GM23338 (cell line): ENCODE measurements at regions not wholly inside any gene's neighbourhood (a gene's known extent, or its start where the extent isn't known, plus 50 kb on each side); places are given as distances from the start of the nearest gene placed in this dataset.

ENCODE experiments used
- ATAC-seq: fragments of 200-7000 bp; cut with Tn5 transposase; 3 replicates; pipeline ENCODE4 v1.9.1; 2020
- DNase-seq: peaks from one replicate; pipeline ENCODE4 v3.0.0-alpha.2; 2015; ENCODE audit warnings: low spot score
- H2AFZ ChIP-seq: fragments of 200-600 bp; sonication (generic); 2 replicates; pipeline ENCODE4 v1.8.0; 2016; ENCODE audit warnings: antibody characterized with exemption, mild to moderate bottlenecking, moderate library complexity
- H3F3A ChIP-seq: fragments of 200-600 bp; sonication (generic); replicated peaks from 2 replicates; pipeline ENCODE4 v1.8.0; 2017; ENCODE audit warnings: antibody characterized with exemption, mixed run types, low read depth
- H3K27ac ChIP-seq: fragments of 200-600 bp; sonication (generic); 2 replicates; pipeline ENCODE4 v1.6.1; 2016; ENCODE audit warnings: low read depth
- H3K27me3 ChIP-seq: fragments of 200-600 bp; sonication (generic); 2 replicates; pipeline ENCODE4 v1.8.0; 2016; ENCODE audit warnings: mild to moderate bottlenecking, mixed run types, moderate library complexity; ENCODE audit not compliant: insufficient read depth
- H3K36me3 ChIP-seq: fragments of 200-600 bp; sonication (generic); 2 replicates; pipeline ENCODE4 v1.8.0; 2016; ENCODE audit warnings: mild to moderate bottlenecking; ENCODE audit not compliant: insufficient read depth
- H3K4me1 ChIP-seq: fragments of 200-600 bp; sonication (generic); 2 replicates; pipeline ENCODE4 v1.8.0; 2016; ENCODE audit warnings: mild to moderate bottlenecking, moderate library complexity; ENCODE audit not compliant: insufficient read depth
- H3K4me2 ChIP-seq: fragments of 200-600 bp; sonication (generic); 2 replicates; pipeline ENCODE4 v1.7.1; 2017; ENCODE audit warnings: mixed run types
- H3K4me3 ChIP-seq: fragments of 200-600 bp; sonication (generic); 2 replicates; pipeline ENCODE4 v1.6.1; 2016; ENCODE audit warnings: mixed run types
- H3K79me2 ChIP-seq: fragments of 200-600 bp; sonication (generic); replicated peaks from 2 replicates; pipeline ENCODE4 v1.8.0; 2017; ENCODE audit warnings: mild to moderate bottlenecking; ENCODE audit not compliant: insufficient read depth
- H3K9me2 ChIP-seq: fragments of 200-600 bp; sonication (generic); 2 replicates; pipeline ENCODE4 v1.8.0; 2017; ENCODE audit not compliant: insufficient read depth
- H4K20me1 ChIP-seq: fragments of 200-600 bp; sonication (generic); replicated peaks from 2 replicates; pipeline ENCODE4 v1.8.0; 2017; ENCODE audit warnings: mild to moderate bottlenecking; ENCODE audit not compliant: insufficient read depth
- H3K27ac Mint-ChIP-seq: 2 replicates; pipeline ENCODE4 v1.8.0; 2020; ENCODE audit warnings: inconsistent platforms, mild to moderate bottlenecking, moderate library complexity, mixed read lengths
- H3K27me3 Mint-ChIP-seq: 3 replicates; pipeline ENCODE4 v1.8.0; 2022; ENCODE audit warnings: low read depth, mild to moderate bottlenecking, moderate library complexity, mixed read lengths, inconsistent platforms; ENCODE audit not compliant: insufficient read depth, poor library complexity
- H3K36me3 Mint-ChIP-seq: 3 replicates; pipeline ENCODE4 v1.8.0; 2021; ENCODE audit warnings: low read depth, mild to moderate bottlenecking, inconsistent platforms, moderate library complexity, mixed read lengths
- H3K4me1 Mint-ChIP-seq: 3 replicates; pipeline ENCODE4 v1.8.0; 2020; ENCODE audit warnings: mild to moderate bottlenecking, inconsistent platforms, mixed read lengths
- H3K4me3 Mint-ChIP-seq: 3 replicates; pipeline ENCODE4 v1.8.0; 2021; ENCODE audit warnings: moderate library complexity, mild to moderate bottlenecking, inconsistent platforms, mixed read lengths
- H3K9me3 Mint-ChIP-seq: 3 replicates; pipeline ENCODE4 v1.8.0; 2020; ENCODE audit warnings: moderate library complexity, mild to moderate bottlenecking, inconsistent platforms, mixed read lengths
- CREB1 ChIP-seq: fragments of 250-450 bp; sonication (Bioruptor Pico); IDR thresholded peaks from 2 replicates; pipeline ENCODE4 v1.5.0; 2020; ENCODE audit warnings: low read depth, mild to moderate bottlenecking, moderate library complexity
- EZH2 ChIP-seq: fragments of 200-600 bp; sonication (generic); IDR thresholded peaks from one replicate; pipeline ENCODE4 v1.8.0; 2017; ENCODE audit warnings: antibody characterized with exemption, mild to moderate bottlenecking, low read depth; ENCODE audit not compliant: unreplicated experiment
- EZH2phosphoT487 ChIP-seq: fragments of 200-600 bp; sonication (generic); IDR thresholded peaks from one replicate; pipeline ENCODE4 v1.8.1; 2018; ENCODE audit warnings: antibody characterized with exemption; ENCODE audit not compliant: unreplicated experiment
- JUNB ChIP-seq: IDR thresholded peaks from one replicate; pipeline ENCODE4 v1.6.1; 2016; ENCODE audit warnings: antibody characterized with exemption; ENCODE audit not compliant: unreplicated experiment
- NANOG ChIP-seq: IDR thresholded peaks from 2 replicates; pipeline ENCODE4 v1.6.1; 2016; ENCODE audit warnings: antibody characterized with exemption, borderline replicate concordance
- STAT1 ChIP-seq: IDR thresholded peaks from one replicate; pipeline ENCODE4 v1.6.1; 2016; ENCODE audit warnings: antibody characterized with exemption; ENCODE audit not compliant: unreplicated experiment
- ZNF114 ChIP-seq: fragments of 250-450 bp; sonication (Bioruptor Pico); IDR thresholded peaks from 2 replicates; pipeline ENCODE4 v1.5.0; 2020; ENCODE audit warnings: mild to moderate bottlenecking, moderate library complexity
- ZNF331 ChIP-seq: fragments of 250-450 bp; sonication (Bioruptor Pico); IDR thresholded peaks from 2 replicates; pipeline ENCODE4 v1.5.0; 2020; ENCODE audit warnings: low read depth, mild to moderate bottlenecking, moderate library complexity
- TF ChIP-seq, protein P1 (sequence below), 2 experiments: fragments of 200-600 bp in 1 of 2; sonication (generic) in 1 of 2; conservative IDR thresholded peaks; 2 replicates each; pipeline versions ENCODE4 v1.5.1 to v1.6.1; 2016 to 2017; ENCODE audit warnings: antibody characterized with exemption in 2 of 2, low read depth in 2 of 2, mild to moderate bottlenecking in 2 of 2, moderate library complexity in 1 of 2
- TF ChIP-seq, protein P2 (sequence below): IDR thresholded peaks from one replicate; pipeline ENCODE4 v1.6.1; 2018; ENCODE audit warnings: antibody characterized with exemption; ENCODE audit not compliant: unreplicated experiment
- TF ChIP-seq, protein P3 (sequence below): IDR thresholded peaks from 2 replicates; pipeline ENCODE4 v1.6.1; 2016; ENCODE audit warnings: antibody characterized with exemption

DNA sequence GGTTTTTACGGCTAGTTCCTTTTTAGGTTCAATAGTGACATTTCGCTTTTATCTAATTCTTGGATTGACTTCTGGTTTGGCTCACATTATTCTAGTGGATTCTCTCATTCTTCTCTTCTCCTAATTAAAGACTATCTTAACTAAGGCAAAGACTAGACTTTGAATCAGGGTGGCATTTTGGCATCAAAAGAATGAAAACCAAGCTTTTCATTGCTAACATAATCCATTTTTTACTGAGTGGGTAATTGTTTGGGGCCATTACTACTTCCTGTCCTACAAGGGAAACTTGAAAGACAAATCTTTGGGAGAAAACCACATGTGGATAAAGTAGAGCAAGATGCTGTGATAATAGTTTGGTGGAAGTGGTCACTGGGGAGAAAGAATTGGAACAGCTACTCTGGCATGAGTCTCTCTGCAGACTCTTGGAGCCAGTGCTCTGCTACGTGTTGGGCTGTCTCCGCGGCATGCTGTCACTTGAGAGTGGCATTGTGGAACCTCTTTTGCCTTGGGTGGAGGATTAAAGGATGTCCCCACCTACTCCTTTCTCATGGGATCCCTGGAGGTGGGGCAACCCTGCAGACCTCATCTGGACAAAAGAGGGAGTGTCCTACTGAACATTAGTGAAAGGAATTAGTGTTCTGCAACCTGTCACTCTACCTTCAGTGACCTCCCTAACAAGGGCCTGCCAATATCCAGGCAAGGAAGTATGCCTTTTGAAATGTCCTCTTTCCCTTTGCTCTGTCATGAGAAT lies 280.4 kb downstream of the PSAT1 start:
- no peaks in the 10 kb centered on the region for H3F3A ChIP-seq
- no peak overlapping the region for H3K4me2 ChIP-seq
- Mint-ChIP-seq H3K27ac (no peak overlapping the region), H3K4me3 (no peak overlapping the region), H3K9me3 (no peaks in the 10 kb centered on the region), H3K4me1 (peaks cover 29% of the 10 kb centered on the region), H3K27me3 (peaks cover 5% of the 10 kb centered on the region), H3K36me3 (no peaks in the 10 kb centered on the region)
- H3K79me2 ChIP-seq, result no peaks in the 10 kb centered on the region
- DNase-seq, result no peak
- TF ChIP-seq JUNB (no peak), EZH2phosphoT487 (no peak), STAT1 (no peak), ZNF114 (CRISPR knock-in tag) (no peak), CREB1 (CRISPR knock-in tag) (no peak), NANOG (no peak)
- TF ChIP-seq, protein P1, sequence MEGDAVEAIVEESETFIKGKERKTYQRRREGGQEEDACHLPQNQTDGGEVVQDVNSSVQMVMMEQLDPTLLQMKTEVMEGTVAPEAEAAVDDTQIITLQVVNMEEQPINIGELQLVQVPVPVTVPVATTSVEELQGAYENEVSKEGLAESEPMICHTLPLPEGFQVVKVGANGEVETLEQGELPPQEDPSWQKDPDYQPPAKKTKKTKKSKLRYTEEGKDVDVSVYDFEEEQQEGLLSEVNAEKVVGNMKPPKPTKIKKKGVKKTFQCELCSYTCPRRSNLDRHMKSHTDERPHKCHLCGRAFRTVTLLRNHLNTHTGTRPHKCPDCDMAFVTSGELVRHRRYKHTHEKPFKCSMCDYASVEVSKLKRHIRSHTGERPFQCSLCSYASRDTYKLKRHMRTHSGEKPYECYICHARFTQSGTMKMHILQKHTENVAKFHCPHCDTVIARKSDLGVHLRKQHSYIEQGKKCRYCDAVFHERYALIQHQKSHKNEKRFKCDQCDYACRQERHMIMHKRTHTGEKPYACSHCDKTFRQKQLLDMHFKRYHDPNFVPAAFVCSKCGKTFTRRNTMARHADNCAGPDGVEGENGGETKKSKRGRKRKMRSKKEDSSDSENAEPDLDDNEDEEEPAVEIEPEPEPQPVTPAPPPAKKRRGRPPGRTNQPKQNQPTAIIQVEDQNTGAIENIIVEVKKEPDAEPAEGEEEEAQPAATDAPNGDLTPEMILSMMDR (conservative IDR thresholded peaks at IDR 0.05; ENCODE audit: low read depth in 2 of 2), result no peak
- no peak overlapping the region for H3K4me3 ChIP-seq
- no peak overlapping the region for H2AFZ ChIP-seq
- no peaks in the 10 kb centered on the region for H4K20me1 ChIP-seq
- H3K27me3 ChIP-seq, result no peaks in the 10 kb centered on the region
- no peak overlapping the region for H3K27ac ChIP-seq
- no peaks in the 10 kb centered on the region for H3K9me2 ChIP-seq
- ATAC-seq, result no peak
- peaks cover 32% of the 10 kb centered on the region for H3K4me1 ChIP-seq
- no peaks in the 10 kb centered on the region for H3K36me3 ChIP-seq

DNA sequence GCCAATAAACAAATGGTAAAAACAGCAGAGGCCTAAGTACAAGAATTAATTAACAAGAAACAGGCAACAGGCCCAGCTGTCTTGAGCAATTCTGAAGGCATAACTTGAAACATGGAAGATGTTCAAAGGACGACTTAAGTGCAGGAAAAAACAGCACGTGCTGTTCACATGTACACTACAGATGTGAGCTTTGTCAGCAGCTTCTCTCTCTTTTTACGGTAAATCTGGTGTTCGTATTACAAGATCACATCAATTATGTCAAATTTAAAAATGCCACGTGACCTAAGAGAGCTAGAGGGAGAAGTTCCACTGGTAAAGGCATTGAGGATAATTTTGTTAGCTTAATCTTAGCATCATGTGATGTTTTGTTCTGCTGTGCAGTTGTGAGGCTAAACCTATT lies 281.1 kb downstream of the PSAT1 start:
- Mint-ChIP-seq H3K4me1 (peaks cover 27% of the 10 kb centered on the region), H3K27me3 (peaks cover 5% of the 10 kb centered on the region), H3K36me3 (no peaks in the 10 kb centered on the region), H3K9me3 (no peaks in the 10 kb centered on the region; the same call in 2 of the 3 replicates), H3K4me3 (no peak overlapping the region), H3K27ac (no peak overlapping the region)
- peaks cover 28% of the 10 kb centered on the region for H3K4me1 ChIP-seq
- no peak overlapping the region for H2AFZ ChIP-seq
- H3K36me3 ChIP-seq, result no peaks in the 10 kb centered on the region
- H3K27me3 ChIP-seq, result no peaks in the 10 kb centered on the region
- no peaks in the 10 kb centered on the region for H3K79me2 ChIP-seq
- no peak for DNase-seq
- no peak overlapping the region for H3K27ac ChIP-seq
- no peak for ATAC-seq
- H3F3A ChIP-seq, result no peaks in the 10 kb centered on the region
- no peaks in the 10 kb centered on the region for H4K20me1 ChIP-seq
- no peaks in the 10 kb centered on the region for H3K9me2 ChIP-seq
- H3K4me3 ChIP-seq, result no peak overlapping the region
- H3K4me2 ChIP-seq, result no peak overlapping the region
- TF ChIP-seq CREB1 (CRISPR knock-in tag), result no peak
- TF ChIP-seq, protein P2, sequence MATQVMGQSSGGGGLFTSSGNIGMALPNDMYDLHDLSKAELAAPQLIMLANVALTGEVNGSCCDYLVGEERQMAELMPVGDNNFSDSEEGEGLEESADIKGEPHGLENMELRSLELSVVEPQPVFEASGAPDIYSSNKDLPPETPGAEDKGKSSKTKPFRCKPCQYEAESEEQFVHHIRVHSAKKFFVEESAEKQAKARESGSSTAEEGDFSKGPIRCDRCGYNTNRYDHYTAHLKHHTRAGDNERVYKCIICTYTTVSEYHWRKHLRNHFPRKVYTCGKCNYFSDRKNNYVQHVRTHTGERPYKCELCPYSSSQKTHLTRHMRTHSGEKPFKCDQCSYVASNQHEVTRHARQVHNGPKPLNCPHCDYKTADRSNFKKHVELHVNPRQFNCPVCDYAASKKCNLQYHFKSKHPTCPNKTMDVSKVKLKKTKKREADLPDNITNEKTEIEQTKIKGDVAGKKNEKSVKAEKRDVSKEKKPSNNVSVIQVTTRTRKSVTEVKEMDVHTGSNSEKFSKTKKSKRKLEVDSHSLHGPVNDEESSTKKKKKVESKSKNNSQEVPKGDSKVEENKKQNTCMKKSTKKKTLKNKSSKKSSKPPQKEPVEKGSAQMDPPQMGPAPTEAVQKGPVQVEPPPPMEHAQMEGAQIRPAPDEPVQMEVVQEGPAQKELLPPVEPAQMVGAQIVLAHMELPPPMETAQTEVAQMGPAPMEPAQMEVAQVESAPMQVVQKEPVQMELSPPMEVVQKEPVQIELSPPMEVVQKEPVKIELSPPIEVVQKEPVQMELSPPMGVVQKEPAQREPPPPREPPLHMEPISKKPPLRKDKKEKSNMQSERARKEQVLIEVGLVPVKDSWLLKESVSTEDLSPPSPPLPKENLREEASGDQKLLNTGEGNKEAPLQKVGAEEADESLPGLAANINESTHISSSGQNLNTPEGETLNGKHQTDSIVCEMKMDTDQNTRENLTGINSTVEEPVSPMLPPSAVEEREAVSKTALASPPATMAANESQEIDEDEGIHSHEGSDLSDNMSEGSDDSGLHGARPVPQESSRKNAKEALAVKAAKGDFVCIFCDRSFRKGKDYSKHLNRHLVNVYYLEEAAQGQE, result no peak
- TF ChIP-seq ZNF331 (CRISPR knock-in tag), result no peak
- no peak for TF ChIP-seq EZH2
- TF ChIP-seq, protein P1 (conservative IDR thresholded peaks at IDR 0.05; ENCODE audit: low read depth in 2 of 2), result no peak
- TF ChIP-seq, protein P3, sequence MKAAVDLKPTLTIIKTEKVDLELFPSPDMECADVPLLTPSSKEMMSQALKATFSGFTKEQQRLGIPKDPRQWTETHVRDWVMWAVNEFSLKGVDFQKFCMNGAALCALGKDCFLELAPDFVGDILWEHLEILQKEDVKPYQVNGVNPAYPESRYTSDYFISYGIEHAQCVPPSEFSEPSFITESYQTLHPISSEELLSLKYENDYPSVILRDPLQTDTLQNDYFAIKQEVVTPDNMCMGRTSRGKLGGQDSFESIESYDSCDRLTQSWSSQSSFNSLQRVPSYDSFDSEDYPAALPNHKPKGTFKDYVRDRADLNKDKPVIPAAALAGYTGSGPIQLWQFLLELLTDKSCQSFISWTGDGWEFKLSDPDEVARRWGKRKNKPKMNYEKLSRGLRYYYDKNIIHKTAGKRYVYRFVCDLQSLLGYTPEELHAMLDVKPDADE, result no peak
- no peak for TF ChIP-seq STAT1
